NT2/D1 (cell line): ENCODE measurements at regions not wholly inside any gene's neighbourhood (a gene's known extent, or its start where the extent isn't known, plus 50 kb on each side); places are given as distances from the start of the nearest gene placed in this dataset.
"Not testable (repeated sequence)": the region's sequence is repeated elsewhere in the genome, so short reads cannot be mapped to it uniquely, and the experiment has no call there.

ENCODE experiments used
- DNase-seq: peaks from one replicate; pipeline ENCODE4 v3.0.0-alpha.2; 2011; ENCODE audit warnings: low read depth, low spot score
- H3K27me3 ChIP-seq: 2 replicates; pipeline ENCODE4 v1.6.0; 2011; ENCODE audit warnings: mild to moderate bottlenecking; ENCODE audit not compliant: insufficient read length, insufficient read depth
- H3K36me3 ChIP-seq: 2 replicates; pipeline ENCODE4 v1.6.1; 2011; ENCODE audit warnings: mild to moderate bottlenecking, low read length, mixed read lengths; ENCODE audit not compliant: insufficient read depth, insufficient read length
- H3K4me1 ChIP-seq: 2 replicates; pipeline ENCODE4 v1.5.1; 2011; ENCODE audit not compliant: insufficient read depth, insufficient read length
- H3K4me3 ChIP-seq: 2 replicates; pipeline ENCODE4 v1.5.1; 2011; ENCODE audit warnings: low read depth; ENCODE audit not compliant: insufficient read length
- H3K9ac ChIP-seq: 2 replicates; pipeline ENCODE4 v1.6.0; 2011; ENCODE audit warnings: low read depth; ENCODE audit not compliant: insufficient read length
- H3K9me3 ChIP-seq: 2 replicates; pipeline ENCODE4 v1.5.1; 2011; ENCODE audit warnings: mild to moderate bottlenecking, low read length; ENCODE audit not compliant: insufficient read depth
- SUZ12 ChIP-seq: IDR thresholded peaks from 2 replicates; pipeline ENCODE4 v1.6.1; 2011; ENCODE audit not compliant: insufficient read length, insufficient read depth; ENCODE audit errors: extremely low read depth
- YY1 ChIP-seq: IDR thresholded peaks from 2 replicates; pipeline ENCODE4 v1.6.1; 2011; ENCODE audit not compliant: insufficient read length, insufficient read depth
- ZNF274 ChIP-seq: IDR thresholded peaks from 2 replicates; pipeline ENCODE4 v1.6.1; 2011; ENCODE audit warnings: mild to moderate bottlenecking, low read depth, low read length

DNA sequence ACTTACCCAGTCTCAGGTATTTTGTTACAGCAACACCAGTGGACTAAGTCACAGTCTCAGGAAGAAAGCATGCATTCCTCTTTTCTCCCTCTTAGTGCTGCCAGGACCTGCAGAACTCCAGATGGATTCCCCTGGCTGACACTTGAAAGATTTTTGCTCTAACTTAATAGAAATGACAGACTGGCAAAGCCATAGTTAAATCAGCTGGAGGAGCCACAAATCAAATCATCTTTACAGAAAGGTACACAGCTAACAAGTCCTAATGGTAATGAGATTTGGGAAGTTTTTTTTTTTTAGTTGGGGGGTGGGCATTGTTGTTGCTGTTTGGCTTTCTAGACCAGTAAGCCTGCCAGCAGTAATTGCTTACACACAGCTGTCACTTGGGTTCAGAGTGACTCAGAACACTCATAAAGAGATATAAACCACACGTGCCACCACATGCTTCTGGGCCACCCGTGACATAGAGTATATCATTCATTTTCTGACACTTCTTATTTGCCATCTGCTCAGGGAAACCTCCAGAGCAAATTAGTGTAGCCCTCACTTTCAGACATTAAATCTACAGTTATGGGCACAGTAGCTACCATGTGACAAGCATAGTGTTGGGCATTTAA lies 72.4 kb downstream of the FH start:
- no peak for DNase-seq
- Histone ChIP-seq H3K4me1 (no peaks in the 10 kb centered on the region), H3K9me3 (no peaks in the 10 kb centered on the region), H3K4me3 (no peak overlapping the region), H3K27me3 (no peaks in the 10 kb centered on the region), H3K9ac (no peak overlapping the region), H3K36me3 (no peaks in the 10 kb centered on the region)
- TF ChIP-seq ZNF274 (no peak), SUZ12 (no peak), YY1 (no peak)

- DNase-seq, result no peak
- TF ChIP-seq YY1, result no peak
- no peak for TF ChIP-seq SUZ12
- TF ChIP-seq ZNF274, result no peak
- Histone ChIP-seq H3K9ac (no peak overlapping the region), H3K27me3 (no peaks in the 10 kb centered on the region), H3K36me3 (no peaks in the 10 kb centered on the region), H3K4me3 (no peak overlapping the region), H3K9me3 (no peaks in the 10 kb centered on the region), H3K4me1 (no peaks in the 10 kb centered on the region)
Observed at GRCh38 chr1:241444836-241445235, 74.7 kb downstream of the FH start.

DNA sequence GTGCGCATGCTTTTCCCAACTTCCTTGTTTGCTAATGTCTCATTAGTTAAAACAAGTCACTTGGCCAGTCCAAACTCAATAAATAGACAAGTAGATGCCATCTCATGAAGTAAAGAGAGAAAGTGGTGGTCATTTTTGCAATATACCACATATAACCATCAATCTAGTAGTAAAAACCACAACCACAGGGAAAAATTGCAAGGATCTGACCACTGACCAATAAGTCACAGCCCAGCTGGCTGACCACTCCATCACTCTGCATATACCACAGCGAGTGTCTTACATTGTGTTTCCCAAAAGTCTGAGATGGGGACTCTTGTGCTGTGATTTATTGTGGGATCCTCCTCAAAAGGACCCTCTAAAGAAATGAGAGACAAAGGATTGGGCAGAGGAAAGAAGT lies 76.0 kb downstream of the FH start:
- no peak for DNase-seq
- TF ChIP-seq SUZ12 (no peak), ZNF274 (no peak), YY1 (no peak)
- no peak overlapping the region for H3K4me3 ChIP-seq
- H3K4me1 ChIP-seq, result no peaks in the 10 kb centered on the region
- no peaks in the 10 kb centered on the region for H3K36me3 ChIP-seq
- no peaks in the 10 kb centered on the region for H3K27me3 ChIP-seq
- no peak overlapping the region for H3K9ac ChIP-seq
- no peaks in the 10 kb centered on the region for H3K9me3 ChIP-seq

- DNase-seq, result no peak
Observed at GRCh38 chr1:241442686-241443085, 76.9 kb downstream of the FH start.

DNA sequence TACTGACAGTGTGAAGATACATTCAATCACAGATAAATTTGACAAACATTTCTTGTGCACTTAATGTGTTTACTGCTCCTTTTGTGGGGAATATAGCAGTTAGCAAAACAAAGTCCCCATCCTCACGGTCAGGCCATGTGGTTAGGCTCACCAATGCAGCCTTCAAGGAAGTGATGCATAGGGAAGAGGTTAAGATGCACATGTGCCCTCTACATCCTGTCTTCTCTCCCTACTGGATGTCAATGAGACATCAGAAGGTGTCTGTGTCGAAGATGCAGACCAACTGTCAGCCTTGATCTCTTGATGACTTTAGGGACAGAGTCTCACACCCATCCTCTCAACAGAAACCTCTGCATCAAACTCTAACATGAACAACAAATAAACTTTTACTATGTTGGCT lies 78.7 kb downstream of the FH start:
- Histone ChIP-seq H3K36me3 (no peaks in the 10 kb centered on the region), H3K9ac (no peak overlapping the region), H3K27me3 (no peaks in the 10 kb centered on the region), H3K4me1 (no peaks in the 10 kb centered on the region), H3K9me3 (no peaks in the 10 kb centered on the region), H3K4me3 (no peak overlapping the region)
- no peak for DNase-seq
- TF ChIP-seq ZNF274 (no peak), YY1 (no peak), SUZ12 (no peak)

More at GRCh38 chr1:241442686-241443085, 76.9 kb downstream of the FH start:
- Histone ChIP-seq H3K9me3 (no peaks in the 10 kb centered on the region), H3K27me3 (no peaks in the 10 kb centered on the region), H3K4me1 (no peaks in the 10 kb centered on the region), H3K9ac (no peak overlapping the region), H3K4me3 (no peak overlapping the region), H3K36me3 (no peaks in the 10 kb centered on the region)
- TF ChIP-seq ZNF274, result no peak
- TF ChIP-seq YY1, result no peak
- no peak for TF ChIP-seq SUZ12

DNA sequence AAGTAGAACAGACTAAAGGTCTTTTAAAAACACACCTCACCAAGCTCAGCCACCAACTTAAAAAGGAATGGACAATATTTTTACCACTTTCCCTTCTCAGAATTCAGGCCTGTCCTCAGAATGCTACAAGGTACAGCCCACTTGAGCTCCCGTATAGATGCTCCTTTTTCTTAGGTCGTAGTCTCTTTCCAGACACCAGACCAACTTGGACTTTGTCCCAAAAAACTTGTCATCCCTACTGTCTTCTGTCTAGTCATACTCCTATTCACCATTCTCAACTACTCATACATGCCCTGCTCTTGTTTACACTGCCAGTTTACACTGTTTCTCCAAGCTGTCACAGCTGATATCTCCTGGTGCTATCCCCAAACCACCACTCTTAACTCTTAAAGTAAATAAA lies 80.9 kb downstream of the FH start:
- not testable (repeated sequence) for H3K36me3 ChIP-seq, H3K9me3 ChIP-seq, H3K27me3 ChIP-seq, H3K4me3 ChIP-seq, H3K9ac ChIP-seq, H3K4me1 ChIP-seq, DNase-seq

DNA sequence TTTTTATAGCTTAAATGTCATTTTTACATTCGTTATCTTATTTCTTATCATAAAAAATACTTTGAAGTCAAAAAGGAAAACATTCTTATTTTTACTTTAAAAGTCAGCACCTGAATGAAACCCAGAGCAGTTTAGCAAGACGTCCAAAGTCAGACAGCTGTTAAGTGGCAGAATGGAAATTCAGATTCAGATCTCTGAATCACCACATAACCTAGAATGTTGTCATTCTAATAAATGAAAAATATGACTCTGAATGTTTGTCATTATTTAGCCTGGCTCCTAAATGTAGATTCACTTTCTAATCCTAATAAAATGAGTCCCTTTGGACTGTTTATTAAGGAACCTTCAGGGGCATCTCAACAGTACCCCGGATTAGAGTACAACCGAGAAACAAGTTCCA lies 75.2 kb upstream of the RGS7 start:
- Histone ChIP-seq H3K4me3 (no peak overlapping the region), H3K4me1 (peaks cover 3% of the 10 kb centered on the region), H3K9ac (no peak overlapping the region), H3K36me3 (no peaks in the 10 kb centered on the region), H3K9me3 (peaks cover 4% of the 10 kb centered on the region; the same call in 1 of the 2 replicates), H3K27me3 (no peaks in the 10 kb centered on the region)
- TF ChIP-seq SUZ12 (no peak), YY1 (no peak), ZNF274 (no peak)
- DNase-seq, result no peak

GRCh38 chr1:241425091-241425490 lies 68.1 kb upstream of the RGS7 start:
- peaks cover 37% of the 10 kb centered on the region for H3K27me3 ChIP-seq
- H3K9ac ChIP-seq, H3K4me3 ChIP-seq, H3K9me3 ChIP-seq, H3K4me1 ChIP-seq, DNase-seq, H3K36me3 ChIP-seq: not testable (repeated sequence)
